DOHH2 (cell line): ENCODE measurements at regions not wholly inside any gene's neighbourhood (a gene's known extent, or its start where the extent isn't known, plus 50 kb on each side); places are given as distances from the start of the nearest gene placed in this dataset.

Source experiments
- H3F3A ChIP-seq: fragments of 200-600 bp; sonication (generic), shearing (Covaris generic); 2 replicates; pipeline ENCODE4 v1.6.0; 2016; ENCODE audit warnings: antibody characterized with exemption, mild to moderate bottlenecking; ENCODE audit not compliant: control insufficient read depth, insufficient read depth
- H3K27ac ChIP-seq: fragments of 200-600 bp; sonication (generic); 2 replicates; pipeline ENCODE4 v1.5.1; 2014; ENCODE audit warnings: low read depth, mild to moderate bottlenecking, low read length, moderate library complexity
- H3K27me3 ChIP-seq: fragments of 200-600 bp; sonication (generic); 2 replicates; pipeline ENCODE4 v1.6.1; 2014; ENCODE audit warnings: mild to moderate bottlenecking, low read length, mixed read lengths; ENCODE audit not compliant: control insufficient read depth
- H3K36me3 ChIP-seq: fragments of 200-600 bp; sonication (generic); 2 replicates; pipeline ENCODE4 v1.6.1; 2014; ENCODE audit warnings: mild to moderate bottlenecking, low read length, moderate library complexity, mixed read lengths; ENCODE audit not compliant: control insufficient read depth
- H3K4me1 ChIP-seq: fragments of 200-600 bp; sonication (generic); 2 replicates; pipeline ENCODE4 v1.6.1; 2014; ENCODE audit warnings: mild to moderate bottlenecking, low read length, mixed read lengths; ENCODE audit not compliant: control insufficient read depth
- H3K4me2 ChIP-seq: fragments of 200-600 bp; sonication (generic); 2 replicates; pipeline ENCODE4 v1.6.0; 2014; ENCODE audit warnings: mild to moderate bottlenecking, low read length, moderate library complexity
- H3K4me3 ChIP-seq: fragments of 200-600 bp; sonication (generic); 2 replicates; pipeline ENCODE4 v1.5.1; 2014; ENCODE audit warnings: mild to moderate bottlenecking, low read length, mixed read lengths
- H3K79me2 ChIP-seq: fragments of 200-600 bp; sonication (generic); 2 replicates; pipeline ENCODE4 v1.6.1; 2014; ENCODE audit warnings: mild to moderate bottlenecking, low read length, mixed read lengths; ENCODE audit not compliant: control insufficient read depth
- H3K9me2 ChIP-seq: fragments of 200-600 bp; sonication (generic); replicated peaks from 2 replicates; pipeline ENCODE4 v1.6.1; 2014; ENCODE audit warnings: mild to moderate bottlenecking, low read length, mixed read lengths; ENCODE audit not compliant: control insufficient read depth
- H3K9me3 ChIP-seq: fragments of 200-600 bp; sonication (generic); 2 replicates; pipeline ENCODE4 v1.6.1; 2014; ENCODE audit warnings: antibody characterized with exemption, low read length, mixed read lengths; ENCODE audit not compliant: control insufficient read depth, insufficient read depth
- H4K20me1 ChIP-seq: fragments of 200-600 bp; sonication (generic); 2 replicates; pipeline ENCODE4 v1.6.0; 2014; ENCODE audit warnings: low read depth, mild to moderate bottlenecking, antibody characterized with exemption, low read length, moderate library complexity; ENCODE audit not compliant: control insufficient read depth, insufficient read depth
- CTCF ChIP-seq: fragments of 200-600 bp; sonication (generic); IDR thresholded peaks from one replicate; pipeline ENCODE4 v1.5.1; 2014; ENCODE audit warnings: antibody characterized with exemption, mild to moderate bottlenecking, low read depth, low read length; ENCODE audit not compliant: poor library complexity, severe bottlenecking
- EZH2phosphoT487 ChIP-seq: fragments of 200-600 bp; sonication (generic); IDR thresholded peaks from 2 replicates; pipeline ENCODE4 v1.6.1; 2017; ENCODE audit warnings: borderline replicate concordance, mild to moderate bottlenecking, antibody characterized with exemption, low read length, moderate library complexity, mixed read lengths

DNA sequence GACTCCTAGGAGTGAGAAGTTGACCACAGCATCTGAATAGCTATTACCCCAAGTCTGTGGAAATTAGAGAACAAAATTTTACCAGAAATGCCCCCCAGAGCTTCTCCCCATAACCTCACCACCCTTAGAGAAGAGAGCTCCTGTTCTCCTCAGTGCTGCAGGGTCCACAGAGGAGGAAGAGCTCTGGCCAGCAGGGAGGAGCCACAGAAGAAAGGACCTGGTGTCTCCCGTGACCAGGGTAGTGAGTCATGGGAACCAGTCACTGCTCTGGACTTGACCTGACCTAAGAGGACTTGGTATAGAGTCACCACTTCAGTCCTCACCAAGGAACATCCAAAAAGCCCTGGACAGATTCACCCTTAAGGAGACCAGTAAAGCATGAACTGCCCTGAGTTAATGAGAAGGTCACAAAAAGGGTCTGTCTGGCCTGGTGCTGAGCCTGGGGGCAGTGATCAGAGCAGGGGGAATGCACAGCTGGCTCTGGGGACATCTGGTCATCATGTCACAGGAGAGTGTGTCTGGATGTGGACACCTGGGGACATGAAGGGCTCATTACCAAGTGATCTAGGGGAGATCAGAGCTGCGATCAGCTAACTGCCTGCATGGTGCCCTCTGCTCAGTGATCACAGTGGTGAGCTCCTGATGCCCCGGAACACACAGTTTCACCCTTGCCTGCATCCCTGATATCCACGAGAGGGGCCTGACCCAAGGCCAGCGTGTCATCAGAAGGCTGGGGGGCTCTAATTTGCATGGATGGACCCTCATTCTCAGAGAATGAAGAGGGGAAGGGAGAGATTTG is 103.3 kb upstream of the TOP3B start:
- Histone ChIP-seq H3K4me1 (peaks cover 20% of the 10 kb centered on the region), H4K20me1 (no peaks in the 10 kb centered on the region), H3K79me2 (no peaks in the 10 kb centered on the region), H3K9me2 (no peaks in the 10 kb centered on the region), H3K4me2 (no peak overlapping the region), H3K27ac (no peak overlapping the region), H3F3A (no peaks in the 10 kb centered on the region), H3K36me3 (no peaks in the 10 kb centered on the region), H3K4me3 (no peak overlapping the region), H3K9me3 (no peaks in the 10 kb centered on the region), H3K27me3 (no peaks in the 10 kb centered on the region)
- TF ChIP-seq EZH2phosphoT487 (no peak), CTCF (no peak)

DNA sequence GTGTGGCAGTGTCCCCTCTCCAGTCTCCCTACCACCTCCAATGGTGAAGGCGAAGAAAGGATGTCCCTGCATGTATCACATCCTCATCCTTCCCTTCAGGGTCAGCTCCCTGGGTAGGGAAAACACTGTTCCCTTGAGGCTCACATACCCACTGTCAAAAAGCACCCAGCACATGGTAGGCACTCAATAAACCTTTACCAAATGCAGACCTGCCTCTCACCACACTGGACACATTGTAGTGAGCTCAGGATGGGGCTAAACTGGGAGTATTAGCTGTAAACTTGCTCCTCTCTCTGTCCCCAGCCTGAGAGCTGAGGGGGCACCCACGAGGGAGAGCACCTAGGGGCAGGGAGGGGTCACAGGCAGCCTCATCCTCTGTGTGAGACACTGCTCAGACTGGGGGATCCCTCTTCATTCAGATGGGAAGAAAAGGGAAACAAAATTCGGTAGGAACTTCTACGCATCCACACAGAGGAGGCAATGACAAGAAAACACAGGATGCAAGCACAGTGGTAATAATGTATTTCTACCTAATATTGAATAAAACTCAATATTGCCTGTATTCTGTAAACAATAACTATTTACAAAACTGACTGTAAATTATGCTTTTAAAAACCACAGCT is 101.6 kb upstream of the TOP3B start:
- no peak for TF ChIP-seq CTCF
- no peak for TF ChIP-seq EZH2phosphoT487

DNA sequence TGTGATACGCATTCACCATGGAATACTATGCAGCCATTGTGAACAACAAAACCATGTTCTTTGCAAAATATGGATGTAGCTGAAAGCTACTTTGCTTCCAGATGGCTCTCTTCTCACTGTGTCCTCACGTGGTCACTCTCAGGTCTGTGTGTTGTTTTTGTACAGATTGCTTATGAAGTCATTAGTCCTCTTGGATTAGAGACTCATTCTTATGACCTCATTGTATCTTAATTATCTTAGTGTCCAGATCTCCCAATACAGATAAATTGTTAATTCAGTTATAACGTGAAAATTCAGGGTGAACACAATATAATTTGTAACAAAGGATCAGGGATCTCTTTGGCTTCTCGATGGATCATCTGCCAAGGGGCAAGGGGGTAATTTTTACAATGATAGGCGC is 100.4 kb upstream of the TOP3B start:
- H3K4me2 ChIP-seq: no peak overlapping the region
- H3K4me1 ChIP-seq: peaks cover 7% of the 10 kb centered on the region
- TF ChIP-seq CTCF: no peak
- H3K36me3 ChIP-seq: no peaks in the 10 kb centered on the region
- H3K9me3 ChIP-seq: no peaks in the 10 kb centered on the region
- no peak overlapping the region for H3K4me3 ChIP-seq
- no peak overlapping the region for H3K27ac ChIP-seq
- no peaks in the 10 kb centered on the region for H3F3A ChIP-seq
- H3K9me2 ChIP-seq: no peaks in the 10 kb centered on the region
- no peaks in the 10 kb centered on the region for H3K79me2 ChIP-seq
- no peaks in the 10 kb centered on the region for H4K20me1 ChIP-seq
- no peaks in the 10 kb centered on the region for H3K27me3 ChIP-seq

More for the DNA sequence above, 101.6 kb upstream of the TOP3B start:
- H3K9me2 ChIP-seq: no peaks in the 10 kb centered on the region
- no peaks in the 10 kb centered on the region for H3K9me3 ChIP-seq
- no peak overlapping the region for H3K27ac ChIP-seq
- H3K4me1 ChIP-seq: peaks cover 10% of the 10 kb centered on the region
- H3K4me3 ChIP-seq: no peak overlapping the region
- no peaks in the 10 kb centered on the region for H3K27me3 ChIP-seq
- H3K36me3 ChIP-seq: no peaks in the 10 kb centered on the region
- H4K20me1 ChIP-seq: no peaks in the 10 kb centered on the region
- no peaks in the 10 kb centered on the region for H3F3A ChIP-seq
- no peaks in the 10 kb centered on the region for H3K79me2 ChIP-seq
- no peak overlapping the region for H3K4me2 ChIP-seq
